K562 (cell line): ENCODE measurements at regions not wholly inside any gene's neighbourhood (a gene's known extent, or its start where the extent isn't known, plus 50 kb on each side); places are given as distances from the start of the nearest gene placed in this dataset.

Source experiments
- ATAC-seq: fragments of 200-7000 bp; cut with Tn5 transposase; 3 replicates; pipeline ENCODE4 v1.9.1; 2020; ENCODE audit warnings: moderate library complexity
- BruUV-seq: library from RNA; stranded (reverse); fragments of 400-500 nt; replicated peaks from 2 replicates; lab custom pipeline; 2021; lab: Mats Ljungman, UMichigan
- CTCF ChIA-PET: fragments of 300-600 bp; formaldehyde crosslinking; extraction: SDS; loops from one replicate; lab custom pipeline; 2021; ENCODE audit warnings: low intra/inter-chr PET ratio; lab: Yijun Ruan, JAX
- POLR2A ChIA-PET: fragments of 300-600, 350-650 bp; sonication (Branson Sonifier 250); formaldehyde crosslinking; extraction: SDS; loops from one replicate; lab custom pipeline; 2021; ENCODE audit warnings: antibody characterized with exemption, inconsistent platforms; lab: Yijun Ruan, JAX
- DNase-seq, 4 experiments: peaks; one replicate each; pipeline versions ENCODE4 v3.0.0 to v3.0.0-alpha.2; 2011 to 2018; ENCODE audit warnings: low spot score in 3 of 4, mixed read lengths in 3 of 4; ENCODE audit errors: extremely low read depth in 1 of 4
- FAIRE-seq: peaks from 2 replicates; lab custom pipeline; 2011; peaks lifted over from hg19 to GRCh38; lab: Jason Lieb, UNC
- H2AFZ ChIP-seq: 2 replicates; pipeline ENCODE4 v1.6.0; 2011; ENCODE audit warnings: low read depth, low read length, control low read depth, inconsistent platforms
- H3K27ac ChIP-seq: fragments of 200-600 bp; 3 replicates; pipeline ENCODE4 v1.8.0; 2011; ENCODE audit warnings: low read depth, mild to moderate bottlenecking, control low read depth, inconsistent platforms, low read length, moderate library complexity, mixed read lengths; ENCODE audit errors: extremely low read depth
- H3K27me3 ChIP-seq, 2 experiments: fragments of 300-600 bp in 1 of 2; 2 replicates in 1 of 2; 3 replicates in 1 of 2; pipeline versions ENCODE4 v1.6.0 to v1.8.0; 2011; ENCODE audit warnings: inconsistent platforms in 2 of 2, low read length in 2 of 2, mild to moderate bottlenecking in 1 of 2, mixed read lengths in 1 of 2, moderate library complexity in 1 of 2; ENCODE audit not compliant: control insufficient read depth in 2 of 2, insufficient read depth in 2 of 2
- H3K36me3 ChIP-seq: fragments of 300-600 bp; 3 replicates; pipeline ENCODE4 v1.8.0; 2011; ENCODE audit warnings: mild to moderate bottlenecking, low read length, inconsistent platforms; ENCODE audit not compliant: control insufficient read depth, insufficient read depth
- H3K4me1 ChIP-seq, 2 experiments: fragments of 200-600 bp in 1 of 2; replicated peaks in 1 of 2; 2 replicates in 1 of 2; 3 replicates in 1 of 2; pipeline versions ENCODE4 v1.5.1 to v1.8.0; 2011; ENCODE audit warnings: inconsistent platforms in 2 of 2, low read length in 2 of 2, mild to moderate bottlenecking in 1 of 2, mixed read lengths in 1 of 2, moderate library complexity in 1 of 2; ENCODE audit not compliant: control insufficient read depth in 2 of 2, insufficient read depth in 2 of 2
- H3K4me2 ChIP-seq: 2 replicates; pipeline ENCODE4 v1.6.1; 2011; ENCODE audit warnings: low read length, control low read depth, inconsistent platforms, mixed read lengths; ENCODE audit not compliant: insufficient read depth
- H3K4me3 ChIP-seq: fragments of 200-600 bp; sonication (generic), shearing (Covaris generic); 2 replicates; pipeline ENCODE4 v1.5.1; 2016; ENCODE audit warnings: control low read depth, inconsistent platforms
- H3K79me2 ChIP-seq: fragments of 200-600 bp; 3 replicates; pipeline ENCODE4 v1.8.0; 2011; ENCODE audit warnings: low read length, inconsistent platforms; ENCODE audit not compliant: control insufficient read depth, insufficient read depth
- H3K9ac ChIP-seq, 2 experiments: 2 replicates each; pipeline versions ENCODE4 v1.6.0 to v1.6.1; 2011; ENCODE audit warnings: low read depth in 2 of 2, low read length in 2 of 2, control low read depth in 1 of 2, inconsistent platforms in 1 of 2, mild to moderate bottlenecking in 1 of 2, mixed read lengths in 1 of 2; ENCODE audit not compliant: insufficient read depth in 1 of 2
- H3K9me1 ChIP-seq: one replicate; pipeline ENCODE4 v1.6.0; 2011; ENCODE audit warnings: inconsistent platforms, mild to moderate bottlenecking, low read length, moderate library complexity; ENCODE audit not compliant: control insufficient read depth, insufficient read depth
- H3K9me3 ChIP-seq: replicated peaks from 2 replicates; pipeline ENCODE4 v1.5.1; 2011; ENCODE audit warnings: low read depth, low read length, inconsistent platforms; ENCODE audit not compliant: control insufficient read depth, insufficient read depth
- H4K20me1 ChIP-seq: replicated peaks from 2 replicates; pipeline ENCODE4 v1.6.1; 2011; ENCODE audit warnings: low read length, inconsistent platforms, mixed read lengths; ENCODE audit not compliant: control insufficient read depth, insufficient read depth
- CTCFL ChIP-seq: IDR thresholded peaks from 2 replicates; pipeline ENCODE4 v1.6.1; 2011; ENCODE audit warnings: borderline replicate concordance, low read depth, mild to moderate bottlenecking, moderate library complexity, low read length; ENCODE audit not compliant: insufficient read depth, poor library complexity, severe bottlenecking
- FOXK2 ChIP-seq, 2 experiments: fragments of 450-650 bp; IDR thresholded peaks in 1 of 2; conservative IDR thresholded peaks in 1 of 2; 2 replicates each; pipeline ENCODE4 v1.6.1; 2016; ENCODE audit warnings: low read depth in 2 of 2, mild to moderate bottlenecking in 1 of 2
- HDAC6 ChIP-seq: IDR thresholded peaks from 2 replicates; pipeline ENCODE4 v1.6.1; 2012; ENCODE audit warnings: low read depth, mild to moderate bottlenecking, control low read depth, inconsistent platforms, low read length, moderate library complexity
- HNRNPL ChIP-seq: fragments of 200-400 bp; formaldehyde crosslinking; IDR thresholded peaks from 2 replicates; pipeline ENCODE4 v1.6.1; 2017; ENCODE audit warnings: low read depth, mild to moderate bottlenecking, low read length
- KAT8 ChIP-seq: fragments of 450-650 bp; IDR thresholded peaks from 2 replicates; pipeline ENCODE4 v1.6.1; 2016; ENCODE audit warnings: low read depth, mild to moderate bottlenecking
- MITF ChIP-seq: IDR thresholded peaks from 2 replicates; pipeline ENCODE4 v1.6.1; 2014; ENCODE audit warnings: antibody characterized with exemption
- NKRF ChIP-seq: fragments of 450-650 bp; IDR thresholded peaks from 2 replicates; pipeline ENCODE4 v1.6.1; 2016; ENCODE audit warnings: borderline replicate concordance
- RFX5 ChIP-seq: IDR thresholded peaks from 2 replicates; pipeline ENCODE4 v1.6.1; 2011; ENCODE audit warnings: low read depth, mild to moderate bottlenecking, improper control_type of control experiment, low read length
- SAP30 ChIP-seq: fragments of 200-600 bp; sonication (generic); IDR thresholded peaks from 2 replicates; pipeline ENCODE4 v1.6.1; 2012; ENCODE audit warnings: borderline replicate concordance, low read depth, mild to moderate bottlenecking, moderate library complexity, low read length, control low read depth, inconsistent platforms; ENCODE audit not compliant: insufficient read depth, poor library complexity, severe bottlenecking
- SRSF7 ChIP-seq: fragments of 200-400 bp; formaldehyde crosslinking; optimal IDR thresholded peaks from 2 replicates; pipeline ENCODE3; 2017; ENCODE audit warnings: mild to moderate bottlenecking, low read depth, low read length
- ZFP36 ChIP-seq: fragments of 150-350 bp; IDR thresholded peaks from 2 replicates; pipeline ENCODE4 v1.6.1; 2018; ENCODE audit warnings: low read length, low read depth; ENCODE audit not compliant: partially characterized antibody
- ZNF253 ChIP-seq: fragments of 250-450 bp; sonication (Bioruptor Pico); conservative IDR thresholded peaks from 2 replicates; pipeline ENCODE4 v1.6.1; 2021; ENCODE audit warnings: mild to moderate bottlenecking
- WGBS: fragments of 100-300 bp; shearing (Covaris generic); methylation state at CpG from one replicate; pipeline ENCODE4 v1.1.6; 2016; ENCODE audit warnings: low coverage, mixed read lengths; ENCODE audit not compliant: insufficient coverage; ENCODE audit errors: missing lambda C conversion rate; 5-methylcytosine and 5-hydroxymethylcytosine counted together
- in situ Hi-C: fragments of 300-500 bp; cut with MboI; formaldehyde crosslinking; loops from 4 replicates; pipeline ENCODE4 v1.15.0; 2018; ENCODE audit warnings: inconsistent platforms, mixed read lengths
- intact Hi-C: fragments of 100-400 bp; cut with micrococcal nuclease; formaldehyde crosslinking; loops from 2 replicates; pipeline ENCODE4 v1.14.2; 2022
- TF ChIP-seq, protein P1 (sequence below), 3 experiments: fragments of 200-800 bp in 1 of 3; fragments of 250-450 bp in 1 of 3; fragments of 450-650 bp in 1 of 3; sonication (Bioruptor Pico) in 1 of 3; sonication (Bioruptor generic) in 1 of 3; formaldehyde crosslinking in 1 of 3; IDR thresholded peaks; 2 replicates each; pipeline versions ENCODE4 v1.6.1 to v1.8.0; 2016 to 2022; ENCODE audit warnings: mild to moderate bottlenecking in 2 of 3, missing genetic modification characterization in 2 of 3, missing compliant biosample characterization in 1 of 3, moderate library complexity in 1 of 3

GRCh38 chr16:73707863-73708262 lies 588.8 kb upstream of the PSMD7 start:
- Histone ChIP-seq H3K9me3 (no peaks in the 10 kb centered on the region), H3K27ac (no peak overlapping the region), H3K79me2 (no peaks in the 10 kb centered on the region), H3K9ac (no peak overlapping the region), H3K27me3 (peaks cover 3 to 9% of the 10 kb centered on the region in 2 experiments; a peak in 2 of 5 replicates), H3K4me1 (no peaks in the 10 kb centered on the region), H3K36me3 (no peaks in the 10 kb centered on the region), H3K4me2 (no peak overlapping the region), H3K4me3 (no peak overlapping the region), H2AFZ (no peak overlapping the region), H4K20me1 (no peaks in the 10 kb centered on the region), H3K9me1 (no peaks in the 10 kb centered on the region)
- BruUV-seq: no TSS peak
- no peak for DNase-seq
- POLR2A ChIA-PET: no interaction called here
- 0% methylated on average over 3 of the region's 3 CpGs for WGBS
- in situ Hi-C loops (no loop called here), intact Hi-C loops (no loop called here)
- no peak for ATAC-seq
- CTCF ChIA-PET: no interaction called here
- FAIRE-seq: no peak
- TF ChIP-seq CTCFL: no peak
- TF ChIP-seq ZNF253: no peak
- no peak for TF ChIP-seq MITF
- no peak for TF ChIP-seq RFX5
- TF ChIP-seq FOXK2 (conservative IDR thresholded peaks at IDR 0.05 in 1 of 2, IDR thresholded peaks at IDR 0.05 in 1 of 2; ENCODE audit: low read depth in 2 of 2): no peak
- no peak for TF ChIP-seq ZFP36
- TF ChIP-seq NKRF: no peak
- TF ChIP-seq, protein P1, sequence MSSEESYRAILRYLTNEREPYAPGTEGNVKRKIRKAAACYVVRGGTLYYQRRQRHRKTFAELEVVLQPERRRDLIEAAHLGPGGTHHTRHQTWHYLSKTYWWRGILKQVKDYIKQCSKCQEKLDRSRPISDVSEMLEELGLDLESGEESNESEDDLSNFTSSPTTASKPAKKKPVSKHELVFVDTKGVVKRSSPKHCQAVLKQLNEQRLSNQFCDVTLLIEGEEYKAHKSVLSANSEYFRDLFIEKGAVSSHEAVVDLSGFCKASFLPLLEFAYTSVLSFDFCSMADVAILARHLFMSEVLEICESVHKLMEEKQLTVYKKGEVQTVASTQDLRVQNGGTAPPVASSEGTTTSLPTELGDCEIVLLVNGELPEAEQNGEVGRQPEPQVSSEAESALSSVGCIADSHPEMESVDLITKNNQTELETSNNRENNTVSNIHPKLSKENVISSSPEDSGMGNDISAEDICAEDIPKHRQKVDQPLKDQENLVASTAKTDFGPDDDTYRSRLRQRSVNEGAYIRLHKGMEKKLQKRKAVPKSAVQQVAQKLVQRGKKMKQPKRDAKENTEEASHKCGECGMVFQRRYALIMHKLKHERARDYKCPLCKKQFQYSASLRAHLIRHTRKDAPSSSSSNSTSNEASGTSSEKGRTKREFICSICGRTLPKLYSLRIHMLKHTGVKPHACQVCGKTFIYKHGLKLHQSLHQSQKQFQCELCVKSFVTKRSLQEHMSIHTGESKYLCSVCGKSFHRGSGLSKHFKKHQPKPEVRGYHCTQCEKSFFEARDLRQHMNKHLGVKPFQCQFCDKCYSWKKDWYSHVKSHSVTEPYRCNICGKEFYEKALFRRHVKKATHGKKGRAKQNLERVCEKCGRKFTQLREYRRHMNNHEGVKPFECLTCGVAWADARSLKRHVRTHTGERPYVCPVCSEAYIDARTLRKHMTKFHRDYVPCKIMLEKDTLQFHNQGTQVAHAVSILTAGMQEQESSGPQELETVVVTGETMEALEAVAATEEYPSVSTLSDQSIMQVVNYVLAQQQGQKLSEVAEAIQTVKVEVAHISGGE (CRISPR knock-in tag; IDR thresholded peaks at IDR 0.05): no peak
- TF ChIP-seq HNRNPL: no peak
- no peak for TF ChIP-seq KAT8
- no peak for TF ChIP-seq SRSF7
- no peak for TF ChIP-seq HDAC6
- TF ChIP-seq SAP30: no peak
